ENCODE measurements at regions not wholly inside any gene's neighbourhood (a gene's known extent, or its start where the extent isn't known, plus 50 kb on each side); places are given as distances from the start of the nearest gene placed in this dataset.

GRCh38 chr1:199122085-199122484 lies 483.2 kb downstream of the PTPRC start:
- Histone ChIP-seq H3K9me3 (ENCODE audit: control insufficient read depth in 2 of 3, insufficient read depth in 1 of 3, low read length in 3 of 3) (no peaks in the 10 kb centered on the region), H3K36me3 (ENCODE audit: control insufficient read depth in 2 of 3, insufficient read depth in 3 of 3, low read length in 3 of 3) (no peaks in the 10 kb centered on the region), H3K4me1 (ENCODE audit: control insufficient read depth in 2 of 3, insufficient read depth in 2 of 3, low read depth in 1 of 3, low read length in 3 of 3) (no peaks in the 10 kb centered on the region), H3K9ac (ENCODE audit: low read length in 3 of 3) (no peak overlapping the region), H3K4me3 (ENCODE audit: low read length in 3 of 3) (no peak overlapping the region), H3K27ac (ENCODE audit: low read depth in 2 of 2, low read length in 2 of 2) (no peak overlapping the region), H3K27me3 (ENCODE audit: control insufficient read depth, insufficient read depth, low read length) (no peaks in the 10 kb centered on the region)
- intact Hi-C loops (cut with DNase I) = no loop called here
- DNase-seq = no peak
- no peak for TF ChIP-seq CTCF (IDR thresholded peaks at IDR 0.05; ENCODE audit: borderline replicate concordance, extremely low read depth, insufficient read depth)
- FAIRE-seq = peak; percentile 93

GRCh38 chr1:199122532-199123311 lies 483.9 kb downstream of the PTPRC start:
- Histone ChIP-seq H3K9me3 (ENCODE audit: control insufficient read depth in 2 of 3, insufficient read depth in 1 of 3, low read length in 3 of 3) (no peaks in the 10 kb centered on the region), H3K27me3 (ENCODE audit: control insufficient read depth, insufficient read depth, low read length) (no peaks in the 10 kb centered on the region), H3K36me3 (ENCODE audit: control insufficient read depth in 2 of 3, insufficient read depth in 3 of 3, low read length in 3 of 3) (no peaks in the 10 kb centered on the region), H3K27ac (ENCODE audit: low read depth in 2 of 2, low read length in 2 of 2) (no peak overlapping the region), H3K9ac (ENCODE audit: low read length in 3 of 3) (no peak overlapping the region), H3K4me1 (ENCODE audit: control insufficient read depth in 2 of 3, insufficient read depth in 2 of 3, low read depth in 1 of 3, low read length in 3 of 3) (no peaks in the 10 kb centered on the region), H3K4me3 (ENCODE audit: low read length in 3 of 3) (no peak overlapping the region)
- TF ChIP-seq CTCF (IDR thresholded peaks at IDR 0.05; ENCODE audit: borderline replicate concordance, extremely low read depth, insufficient read depth) = no peak
- no peak for DNase-seq
- no peak for FAIRE-seq
- intact Hi-C loops (cut with DNase I) = no loop called here

- H3K36me3 ChIP-seq (ENCODE audit: control insufficient read depth in 2 of 3, insufficient read depth in 3 of 3, low read length in 3 of 3) = no peaks in the 10 kb centered on the region
- intact Hi-C loops (cut with DNase I) = no loop called here
- H3K9me3 ChIP-seq (ENCODE audit: control insufficient read depth in 2 of 3, insufficient read depth in 1 of 3, low read length in 3 of 3) = no peaks in the 10 kb centered on the region
- H3K4me3 ChIP-seq (ENCODE audit: low read length in 3 of 3) = no peak overlapping the region
- no peaks in the 10 kb centered on the region for H3K27me3 ChIP-seq (ENCODE audit: control insufficient read depth, insufficient read depth, low read length)
- no peaks in the 10 kb centered on the region for H3K4me1 ChIP-seq (ENCODE audit: control insufficient read depth in 2 of 3, insufficient read depth in 2 of 3, low read depth in 1 of 3, low read length in 3 of 3)
- H3K27ac ChIP-seq (ENCODE audit: low read depth in 2 of 2, low read length in 2 of 2) = no peak overlapping the region
- DNase-seq (no peak), FAIRE-seq (no peak)
- H3K9ac ChIP-seq (ENCODE audit: low read length in 3 of 3) = no peak overlapping the region
- no peak for TF ChIP-seq CTCF (IDR thresholded peaks at IDR 0.05; ENCODE audit: borderline replicate concordance, extremely low read depth, insufficient read depth)
These were observed 484.8 kb downstream of the PTPRC start for GRCh38 chr1:199123615-199124014.

GRCh38 chr1:199124351-199124750 lies 485.5 kb downstream of the PTPRC start:
- DNase-seq (no peak), FAIRE-seq (no peak)
- no peaks in the 10 kb centered on the region for H3K36me3 ChIP-seq (ENCODE audit: control insufficient read depth in 2 of 3, insufficient read depth in 3 of 3, low read length in 3 of 3)
- no peak overlapping the region for H3K9ac ChIP-seq (ENCODE audit: low read length in 3 of 3)
- TF ChIP-seq CTCF (IDR thresholded peaks at IDR 0.05; ENCODE audit: borderline replicate concordance, extremely low read depth, insufficient read depth) = no peak
- no peaks in the 10 kb centered on the region for H3K9me3 ChIP-seq (ENCODE audit: control insufficient read depth in 2 of 3, insufficient read depth in 1 of 3, low read length in 3 of 3)
- H3K27ac ChIP-seq (ENCODE audit: low read depth in 2 of 2, low read length in 2 of 2) = no peak overlapping the region
- H3K4me1 ChIP-seq (ENCODE audit: control insufficient read depth in 2 of 3, insufficient read depth in 2 of 3, low read depth in 1 of 3, low read length in 3 of 3) = no peaks in the 10 kb centered on the region
- H3K4me3 ChIP-seq (ENCODE audit: low read length in 3 of 3) = no peak overlapping the region
- H3K27me3 ChIP-seq (ENCODE audit: control insufficient read depth, insufficient read depth, low read length) = no peaks in the 10 kb centered on the region
- intact Hi-C loops (cut with DNase I) = no loop called here

Measured in kidney (tissue), 13 donors.